ENCODE measurements at regions not wholly inside any gene's neighbourhood (a gene's known extent, or its start where the extent isn't known, plus 50 kb on each side); places are given as distances from the start of the nearest gene placed in this dataset.

DNA sequence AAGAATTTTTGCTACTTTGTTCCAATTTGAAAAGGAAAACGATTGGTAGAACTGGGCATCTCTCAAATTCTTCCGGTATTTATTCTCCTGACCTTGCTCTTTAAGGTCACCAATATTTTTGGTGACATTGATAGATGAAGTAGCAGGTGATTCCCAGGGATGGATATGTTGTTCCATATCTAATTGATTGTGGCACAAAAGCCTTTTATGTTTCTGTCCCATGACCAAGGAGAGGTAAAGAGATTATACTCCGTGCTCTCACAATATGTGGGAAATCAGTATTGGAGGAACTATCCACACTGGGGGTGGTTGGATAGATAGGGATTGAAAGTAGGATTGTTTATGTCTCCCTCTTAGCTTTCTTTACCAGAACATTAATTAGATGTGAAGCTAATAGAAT is 61.7 kb upstream of the LRIG3 start:
- TF ChIP-seq, protein P1, sequence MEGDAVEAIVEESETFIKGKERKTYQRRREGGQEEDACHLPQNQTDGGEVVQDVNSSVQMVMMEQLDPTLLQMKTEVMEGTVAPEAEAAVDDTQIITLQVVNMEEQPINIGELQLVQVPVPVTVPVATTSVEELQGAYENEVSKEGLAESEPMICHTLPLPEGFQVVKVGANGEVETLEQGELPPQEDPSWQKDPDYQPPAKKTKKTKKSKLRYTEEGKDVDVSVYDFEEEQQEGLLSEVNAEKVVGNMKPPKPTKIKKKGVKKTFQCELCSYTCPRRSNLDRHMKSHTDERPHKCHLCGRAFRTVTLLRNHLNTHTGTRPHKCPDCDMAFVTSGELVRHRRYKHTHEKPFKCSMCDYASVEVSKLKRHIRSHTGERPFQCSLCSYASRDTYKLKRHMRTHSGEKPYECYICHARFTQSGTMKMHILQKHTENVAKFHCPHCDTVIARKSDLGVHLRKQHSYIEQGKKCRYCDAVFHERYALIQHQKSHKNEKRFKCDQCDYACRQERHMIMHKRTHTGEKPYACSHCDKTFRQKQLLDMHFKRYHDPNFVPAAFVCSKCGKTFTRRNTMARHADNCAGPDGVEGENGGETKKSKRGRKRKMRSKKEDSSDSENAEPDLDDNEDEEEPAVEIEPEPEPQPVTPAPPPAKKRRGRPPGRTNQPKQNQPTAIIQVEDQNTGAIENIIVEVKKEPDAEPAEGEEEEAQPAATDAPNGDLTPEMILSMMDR (IDR thresholded peaks at IDR 0.05), result no peak
- no peak for TF ChIP-seq POLR2A (IDR thresholded peaks at IDR 0.05)
- intact Hi-C loops (cut with DNase I), result no loop called here
- DNase-seq (no peak), ATAC-seq (no peak)
- no peaks in the 10 kb centered on the region for H3K36me3 ChIP-seq
- H3K4me1 ChIP-seq, result no peaks in the 10 kb centered on the region
- H3K27me3 ChIP-seq, result no peaks in the 10 kb centered on the region
- 77% methylated on average over 3 of the region's 3 CpGs for WGBS (ENCODE audit: insufficient coverage, low coverage, low lambda C conversion rate, missing lambda C conversion rate)
- H3K4me3 ChIP-seq, result no peak overlapping the region
- no peak overlapping the region for H3K27ac ChIP-seq
- H3K9me3 ChIP-seq, result no peaks in the 10 kb centered on the region

DNA sequence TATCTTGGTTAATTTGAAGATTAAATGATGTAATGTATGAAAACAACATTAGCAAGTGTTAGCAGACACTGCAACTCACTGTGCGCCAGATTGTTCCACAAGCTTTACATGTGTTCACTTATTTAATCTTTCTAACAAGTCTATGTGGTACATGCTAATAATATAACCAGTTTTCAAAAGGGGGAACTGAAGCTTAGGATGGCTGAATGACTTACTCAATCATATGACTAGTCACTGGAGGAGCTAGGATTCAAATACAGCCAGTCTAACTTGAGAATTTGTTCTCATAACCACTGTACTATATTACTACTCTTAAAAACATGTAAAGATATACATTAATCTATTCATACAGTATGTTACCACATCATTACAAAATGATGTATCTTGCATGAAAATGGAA is 60.5 kb upstream of the LRIG3 start:
- H3K36me3 ChIP-seq, result no peaks in the 10 kb centered on the region
- no peaks in the 10 kb centered on the region for H3K9me3 ChIP-seq
- TF ChIP-seq, protein P1 (IDR thresholded peaks at IDR 0.05), result no peak
- TF ChIP-seq POLR2A (IDR thresholded peaks at IDR 0.05), result no peak
- no peaks in the 10 kb centered on the region for H3K27me3 ChIP-seq
- no peaks in the 10 kb centered on the region for H3K4me1 ChIP-seq
- ATAC-seq, result no peak
- H3K27ac ChIP-seq, result no peak overlapping the region
- intact Hi-C loops (cut with DNase I), result no loop called here
- H3K4me3 ChIP-seq, result no peak overlapping the region
- 94% methylated on average over 1 of the region's 1 CpG for WGBS (ENCODE audit: insufficient coverage, low coverage, low lambda C conversion rate, missing lambda C conversion rate)
- no peak for DNase-seq

DNA sequence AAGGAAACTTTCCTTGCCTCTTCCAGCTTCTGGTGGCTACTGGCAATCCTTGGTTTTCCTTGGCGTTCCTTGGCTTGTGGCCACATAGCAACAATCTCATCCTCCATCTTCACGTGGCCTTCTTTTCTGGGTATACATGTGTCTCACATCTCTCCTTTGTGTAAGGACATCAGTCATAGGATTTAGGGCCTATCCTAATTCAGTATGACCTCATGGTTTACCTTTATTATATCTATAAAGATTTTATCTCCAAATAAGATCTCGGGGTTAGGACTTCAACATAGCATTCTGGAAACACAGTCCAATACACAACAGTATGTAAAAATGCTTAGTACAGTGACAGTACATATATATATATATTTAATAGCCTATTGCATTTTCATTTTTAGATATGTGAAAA is 58.4 kb upstream of the LRIG3 start:
- H3K4me1 ChIP-seq, result no peaks in the 10 kb centered on the region
- intact Hi-C loops (cut with DNase I), result no loop called here
- 82% methylated on average over 3 of the region's 3 CpGs for WGBS (ENCODE audit: insufficient coverage, low coverage, low lambda C conversion rate, missing lambda C conversion rate)
- H3K9me3 ChIP-seq, result no peaks in the 10 kb centered on the region
- DNase-seq (no peak), ATAC-seq (no peak)
- no peaks in the 10 kb centered on the region for H3K36me3 ChIP-seq
- no peak overlapping the region for H3K4me3 ChIP-seq
- no peak overlapping the region for H3K27ac ChIP-seq
- no peaks in the 10 kb centered on the region for H3K27me3 ChIP-seq
- TF ChIP-seq, protein P1 (IDR thresholded peaks at IDR 0.05), result no peak
- no peak for TF ChIP-seq POLR2A (IDR thresholded peaks at IDR 0.05)

DNA sequence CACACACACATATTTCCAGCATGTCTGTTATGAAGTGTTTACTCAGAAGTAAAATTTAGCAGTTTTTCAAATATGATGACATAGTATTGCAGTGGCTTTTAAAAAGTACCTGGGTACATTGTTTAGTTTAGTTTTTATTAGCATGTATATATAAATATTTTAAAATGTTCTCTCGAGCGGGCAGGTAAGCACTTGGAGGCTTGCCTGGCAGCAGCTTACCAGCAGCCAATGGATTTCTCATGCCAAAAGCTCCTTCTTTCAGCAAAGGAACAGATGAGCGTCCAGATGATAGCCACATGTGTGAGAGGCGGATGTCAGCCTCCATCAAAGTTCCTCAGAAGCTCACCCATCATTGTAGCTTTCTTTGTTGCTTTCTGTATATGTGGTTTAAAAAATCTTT is 57.2 kb upstream of the LRIG3 start:
- intact Hi-C loops (cut with DNase I), result no loop called here
- TF ChIP-seq, protein P1 (IDR thresholded peaks at IDR 0.05), result no peak
- TF ChIP-seq POLR2A (IDR thresholded peaks at IDR 0.05), result no peak
- 82% methylated on average over 4 of the region's 4 CpGs for WGBS (ENCODE audit: insufficient coverage, low coverage, low lambda C conversion rate, missing lambda C conversion rate)
- no peak overlapping the region for H3K27ac ChIP-seq
- no peaks in the 10 kb centered on the region for H3K9me3 ChIP-seq
- H3K36me3 ChIP-seq, result no peaks in the 10 kb centered on the region
- DNase-seq (no peak), ATAC-seq (no peak)
- no peaks in the 10 kb centered on the region for H3K4me1 ChIP-seq
- H3K4me3 ChIP-seq, result no peak overlapping the region
- no peaks in the 10 kb centered on the region for H3K27me3 ChIP-seq

DNA sequence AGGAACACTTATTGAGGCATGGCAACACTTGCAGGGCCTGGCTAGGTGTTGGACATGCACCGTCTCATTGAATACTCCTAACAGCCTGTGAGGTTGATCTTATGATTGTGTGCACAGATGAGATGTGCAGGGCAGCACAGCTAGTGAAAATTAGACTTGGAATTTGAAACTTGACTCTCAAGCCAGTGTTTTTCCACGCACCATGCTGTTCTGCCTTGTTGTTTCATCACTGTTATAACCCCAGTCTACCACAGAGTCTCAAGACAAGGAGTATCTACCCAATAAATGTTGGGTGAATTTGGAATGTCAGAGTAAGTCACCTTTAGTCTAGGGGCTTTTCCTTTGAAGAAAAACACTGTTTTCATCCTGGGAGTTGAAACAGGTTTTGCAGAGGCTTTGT is 55.8 kb upstream of the LRIG3 start:
- Histone ChIP-seq H3K4me1 (no peaks in the 10 kb centered on the region), H3K36me3 (no peaks in the 10 kb centered on the region), H3K9me3 (no peaks in the 10 kb centered on the region), H3K27ac (no peak overlapping the region), H3K4me3 (no peak overlapping the region), H3K27me3 (no peaks in the 10 kb centered on the region)
- ATAC-seq (no peak), DNase-seq (no peak)
- 72% methylated on average over 2 of the region's 2 CpGs for WGBS (ENCODE audit: insufficient coverage, low coverage, low lambda C conversion rate, missing lambda C conversion rate)
- intact Hi-C loops (cut with DNase I), result no loop called here
- no peak for TF ChIP-seq POLR2A (IDR thresholded peaks at IDR 0.05)
- TF ChIP-seq, protein P1 (IDR thresholded peaks at IDR 0.05), result no peak

All from right lobe of liver (tissue), 6 donors.